Fibroblast of gingiva (primary cell): ENCODE measurements at regions not wholly inside any gene's neighbourhood (a gene's known extent, or its start where the extent isn't known, plus 50 kb on each side); places are given as distances from the start of the nearest gene placed in this dataset.

Source experiments
- DNase-seq: peaks from one replicate; pipeline ENCODE4 v3.0.0-alpha.2; 2011; ENCODE audit warnings: low read depth

- no peak for DNase-seq
These were observed 63.7 kb upstream of the CRHR1 start for GRCh38 chr17:45720386-45720785.

- DNase-seq = no peak
These were observed 62.0 kb upstream of the CRHR1 start for GRCh38 chr17:45722161-45722560.

GRCh38 chr17:45729294-45729907 is 54.7 kb upstream of the CRHR1 start:
- DNase-seq = no peak

GRCh38 chr17:45730192-45730591 is 53.9 kb upstream of the CRHR1 start:
- DNase-seq = no peak

- no peak for DNase-seq
These were observed 52.7 kb upstream of the CRHR1 start for GRCh38 chr17:45731459-45731858.

- DNase-seq = no peak
These were observed 51.1 kb upstream of the CRHR1 start for GRCh38 chr17:45732926-45733505.

- DNase-seq = no peak
These were observed 50.3 kb upstream of the CRHR1 start for GRCh38 chr17:45733781-45734180.
